LHCN-M2 (cell line): ENCODE measurements at regions not wholly inside any gene's neighbourhood (a gene's known extent, or its start where the extent isn't known, plus 50 kb on each side); places are given as distances from the start of the nearest gene placed in this dataset.
"Not testable (repeated sequence)": the region's sequence is repeated elsewhere in the genome, so short reads cannot be mapped to it uniquely, and the experiment has no call there.

Experiments
- DNase-seq: peaks from one replicate; pipeline ENCODE4 v3.0.0-alpha.2; 2012; ENCODE audit warnings: low read depth

GRCh38 chr2:138269765-138270164, 231.8 kb upstream of the SPOPL start:
- DNase-seq: no peak

- no peak for DNase-seq
Measured at GRCh38 chr2:138271467-138271866, 230.1 kb upstream of the SPOPL start.

GRCh38 chr2:138272524-138273195, 228.9 kb upstream of the SPOPL start:
- DNase-seq: no peak

- not testable (repeated sequence) for DNase-seq
Measured at GRCh38 chr2:138273280-138273679, 228.3 kb upstream of the SPOPL start.

GRCh38 chr2:138274421-138275291, 226.9 kb upstream of the SPOPL start:
- peak; percentile 10 for DNase-seq

GRCh38 chr2:138275292-138275690, 226.3 kb upstream of the SPOPL start:
- no peak for DNase-seq

- no peak for DNase-seq
Measured at GRCh38 chr2:138275881-138276280, 225.7 kb upstream of the SPOPL start.

GRCh38 chr2:138276339-138276738, 225.2 kb upstream of the SPOPL start:
- DNase-seq: no peak

GRCh38 chr2:138277062-138277461, 224.5 kb upstream of the SPOPL start:
- no peak for DNase-seq

GRCh38 chr2:138279871-138280270, 221.7 kb upstream of the SPOPL start:
- DNase-seq: no peak

- DNase-seq: no peak
Measured at GRCh38 chr2:138280999-138281695, 220.4 kb upstream of the SPOPL start.

- no peak for DNase-seq
Measured at GRCh38 chr2:138282014-138282672, 219.4 kb upstream of the SPOPL start.

- no peak for DNase-seq
Measured at GRCh38 chr2:138291805-138292204, 209.8 kb upstream of the SPOPL start.

GRCh38 chr2:138293045-138293444, 208.5 kb upstream of the SPOPL start:
- DNase-seq: no peak

GRCh38 chr2:138293549-138293948, 208.0 kb upstream of the SPOPL start:
- no peak for DNase-seq

GRCh38 chr2:138294451-138294850, 207.1 kb upstream of the SPOPL start:
- DNase-seq: no peak

GRCh38 chr2:138296365-138296764, 205.2 kb upstream of the SPOPL start:
- DNase-seq: no peak

GRCh38 chr2:138298120-138298814, 203.3 kb upstream of the SPOPL start:
- no peak for DNase-seq

GRCh38 chr2:138298900-138299299, 202.7 kb upstream of the SPOPL start:
- no peak for DNase-seq

- DNase-seq: no peak
Measured at GRCh38 chr2:138306626-138307025, 194.9 kb upstream of the SPOPL start.

- no peak for DNase-seq
Measured at GRCh38 chr2:138307099-138307498, 194.5 kb upstream of the SPOPL start.
